ENCODE measurements at regions not wholly inside any gene's neighbourhood (a gene's known extent, or its start where the extent isn't known, plus 50 kb on each side); places are given as distances from the start of the nearest gene placed in this dataset.
A peak's percentile ranks its signal among the peaks of the same experiment; 100 is the strongest.

DNA sequence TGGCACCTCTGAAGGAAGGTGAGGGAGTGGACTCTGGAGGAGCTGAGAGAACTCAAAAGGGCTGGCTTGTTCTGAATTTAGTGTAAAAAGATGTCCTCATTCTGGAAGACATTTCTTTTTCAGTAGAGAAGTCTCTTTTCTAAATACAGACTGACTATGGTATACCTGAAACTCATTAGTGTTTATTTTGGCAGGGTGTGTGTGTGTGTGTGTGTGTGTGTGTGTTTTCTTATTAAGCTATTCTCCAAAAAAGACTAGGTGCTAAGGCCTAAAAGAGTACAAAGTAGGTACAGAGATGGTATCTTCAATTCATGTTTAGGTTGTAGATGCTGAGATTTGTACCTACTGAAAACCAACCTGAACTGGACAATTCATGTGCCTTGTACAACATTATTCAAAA is 196.4 kb downstream of the SPRY2 start:
- Histone ChIP-seq H3K27me3 (no peaks in the 10 kb centered on the region), H3K4me1 (peaks cover 0 to 13% (median 10%) of the 10 kb centered on the region in 4 donors), H3K36me3 (no peaks in the 10 kb centered on the region), H3K27ac (no peak overlapping the region), H3K4me3 (no peak overlapping the region), H3K9me3 (no peaks in the 10 kb centered on the region)
- no peak for DNase-seq
- intact Hi-C loops (cut with DNase I; ENCODE audit: low total_unique reads) = loop anchor here (5.0 kb wide), 1 partner anchor 293 kb away; no protein-coding TSS in a partner anchor
- TF ChIP-seq, protein P1, sequence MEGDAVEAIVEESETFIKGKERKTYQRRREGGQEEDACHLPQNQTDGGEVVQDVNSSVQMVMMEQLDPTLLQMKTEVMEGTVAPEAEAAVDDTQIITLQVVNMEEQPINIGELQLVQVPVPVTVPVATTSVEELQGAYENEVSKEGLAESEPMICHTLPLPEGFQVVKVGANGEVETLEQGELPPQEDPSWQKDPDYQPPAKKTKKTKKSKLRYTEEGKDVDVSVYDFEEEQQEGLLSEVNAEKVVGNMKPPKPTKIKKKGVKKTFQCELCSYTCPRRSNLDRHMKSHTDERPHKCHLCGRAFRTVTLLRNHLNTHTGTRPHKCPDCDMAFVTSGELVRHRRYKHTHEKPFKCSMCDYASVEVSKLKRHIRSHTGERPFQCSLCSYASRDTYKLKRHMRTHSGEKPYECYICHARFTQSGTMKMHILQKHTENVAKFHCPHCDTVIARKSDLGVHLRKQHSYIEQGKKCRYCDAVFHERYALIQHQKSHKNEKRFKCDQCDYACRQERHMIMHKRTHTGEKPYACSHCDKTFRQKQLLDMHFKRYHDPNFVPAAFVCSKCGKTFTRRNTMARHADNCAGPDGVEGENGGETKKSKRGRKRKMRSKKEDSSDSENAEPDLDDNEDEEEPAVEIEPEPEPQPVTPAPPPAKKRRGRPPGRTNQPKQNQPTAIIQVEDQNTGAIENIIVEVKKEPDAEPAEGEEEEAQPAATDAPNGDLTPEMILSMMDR (IDR thresholded peaks at IDR 0.05) = no peak
- no peak for TF ChIP-seq POLR2A (IDR thresholded peaks at IDR 0.05)
- in situ Hi-C loops (cut with MboI; ENCODE audit: low pct_ligation_motif_present in 1 of 4, low pct_unique_long_range_greater_than_20kb in 1 of 4, low sequenced_read_pairs in 3 of 4) = no loop called here

DNA sequence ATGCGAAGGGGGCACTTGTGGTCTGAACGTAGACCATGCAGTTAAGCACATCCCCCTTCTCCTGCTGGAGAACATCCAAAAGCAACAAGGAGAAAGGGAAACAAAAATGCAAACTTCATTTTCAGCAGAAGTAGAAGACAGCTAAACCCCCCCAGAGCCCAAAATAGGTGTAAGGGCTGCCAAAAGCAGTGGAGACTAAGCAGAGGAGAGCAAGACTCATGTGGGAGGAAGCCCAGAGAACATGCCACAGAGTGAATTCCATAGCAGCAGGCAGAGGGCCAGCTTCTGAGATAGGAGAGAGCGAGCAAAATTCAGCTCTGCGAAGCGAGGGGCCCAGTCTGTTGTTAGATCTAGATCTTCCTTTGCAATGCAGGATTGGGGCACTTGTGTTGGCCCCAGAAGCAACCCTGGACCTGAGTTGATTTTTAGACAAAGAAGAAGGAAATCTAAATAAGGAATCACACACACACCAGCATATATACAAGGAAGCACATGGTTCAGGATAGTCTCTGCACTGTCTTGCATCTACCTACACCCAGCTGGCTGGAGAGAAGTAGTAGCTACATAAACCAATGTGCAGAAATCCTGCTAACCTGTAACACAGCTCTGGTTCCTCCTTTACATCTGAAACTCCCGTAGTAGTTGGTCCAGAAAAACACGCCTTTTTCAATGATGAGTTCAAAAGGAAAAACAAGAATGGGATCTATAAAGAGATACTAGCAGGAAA is 199.6 kb downstream of the SPRY2 start:
- Histone ChIP-seq H3K9me3 (no peaks in the 10 kb centered on the region), H3K4me1 (peaks cover 0 to 13% (median 10%) of the 10 kb centered on the region in 4 donors), H3K36me3 (no peaks in the 10 kb centered on the region), H3K27me3 (no peaks in the 10 kb centered on the region), H3K27ac (peak overlapping the region in 1 of 4 donors; percentile 35), H3K4me3 (no peak overlapping the region)
- DNase-seq = no peak
- WGBS, 2 donors (ENCODE audit: low coverage in 1 of 2) = 67 to 72% methylated on average over 2 to 7 of the region's 7 CpGs
- peak in 2 of 3 donors; percentile 39 to 58 for TF ChIP-seq POLR2AphosphoS5 (IDR thresholded peaks at IDR 0.05)
- no peak for TF ChIP-seq POLR2A (IDR thresholded peaks at IDR 0.05)
- no peak for TF ChIP-seq EP300 (IDR thresholded peaks at IDR 0.05; ENCODE audit: low read depth)
- TF ChIP-seq, protein P1 (IDR thresholded peaks at IDR 0.05) = no peak
- intact Hi-C loops (cut with DNase I; ENCODE audit: low total_unique reads) (loop anchor here (5.0 kb wide), 1 partner anchor 296 kb away; no protein-coding TSS in a partner anchor), in situ Hi-C loops (cut with MboI; ENCODE audit: low pct_ligation_motif_present in 1 of 4, low pct_unique_long_range_greater_than_20kb in 1 of 4, low sequenced_read_pairs in 3 of 4) (no loop called here)

DNA sequence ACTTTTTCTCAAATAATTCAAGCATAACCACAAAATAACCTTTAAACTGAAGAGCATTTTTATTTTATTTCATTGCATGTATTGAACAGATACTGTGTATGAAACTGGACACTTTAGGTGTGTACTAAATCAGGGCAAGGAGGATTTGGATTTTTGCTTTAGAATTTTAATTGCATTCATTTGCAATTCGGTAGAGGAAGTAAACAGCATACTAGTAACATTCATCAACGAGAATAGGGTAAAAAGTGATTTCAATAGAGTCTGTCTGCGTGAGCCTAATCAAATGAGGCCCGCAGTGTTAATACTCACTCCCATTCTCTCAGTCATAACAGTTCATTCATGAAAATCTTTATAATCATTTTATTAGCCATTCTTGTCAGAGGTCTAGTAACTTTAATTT is 200.2 kb downstream of the SPRY2 start:
- Histone ChIP-seq H3K9me3 (no peaks in the 10 kb centered on the region), H3K27me3 (no peaks in the 10 kb centered on the region), H3K4me1 (peaks cover 0 to 13% (median 10%) of the 10 kb centered on the region in 4 donors), H3K4me3 (no peak overlapping the region), H3K27ac (no peak overlapping the region), H3K36me3 (no peaks in the 10 kb centered on the region)
- in situ Hi-C loops (cut with MboI; ENCODE audit: low pct_ligation_motif_present in 1 of 4, low pct_unique_long_range_greater_than_20kb in 1 of 4, low sequenced_read_pairs in 3 of 4) = no loop called here
- 60 to 72% methylated on average over 4 of the region's 4 CpGs for WGBS, 2 donors (ENCODE audit: low coverage in 1 of 2)
- intact Hi-C loops (cut with DNase I; ENCODE audit: low total_unique reads) = loop anchor here (5.0 kb wide), 1 partner anchor 297 kb away; no protein-coding TSS in a partner anchor
- no peak for DNase-seq
- TF ChIP-seq, protein P1 (IDR thresholded peaks at IDR 0.05) = no peak
- no peak for TF ChIP-seq EP300 (IDR thresholded peaks at IDR 0.05; ENCODE audit: low read depth)
- no peak for TF ChIP-seq POLR2A (IDR thresholded peaks at IDR 0.05)
- no peak for TF ChIP-seq POLR2AphosphoS5 (IDR thresholded peaks at IDR 0.05)

DNA sequence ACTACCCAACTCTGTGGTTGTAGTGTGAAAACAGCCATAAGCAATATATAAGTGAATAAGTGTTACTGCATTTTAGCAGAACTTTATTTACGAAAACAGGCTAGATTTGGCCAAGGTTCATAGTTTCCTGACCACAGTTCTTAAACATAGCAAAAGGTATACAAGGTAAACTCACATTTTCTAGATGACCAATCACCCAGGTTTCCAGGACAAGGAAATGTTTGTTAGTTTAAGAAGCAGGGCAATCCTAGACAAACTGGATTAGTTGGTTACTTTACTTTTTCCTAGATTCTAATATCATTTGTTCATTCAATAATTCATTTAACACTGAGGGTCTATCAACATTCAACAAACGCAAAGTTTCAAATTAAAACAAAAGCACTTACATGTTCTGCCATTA is 201.7 kb downstream of the SPRY2 start:
- in situ Hi-C loops (cut with MboI; ENCODE audit: low pct_ligation_motif_present in 1 of 4, low pct_unique_long_range_greater_than_20kb in 1 of 4, low sequenced_read_pairs in 3 of 4) (no loop called here), intact Hi-C loops (cut with DNase I; ENCODE audit: low total_unique reads) (no loop called here)
- H3K27me3 ChIP-seq = no peaks in the 10 kb centered on the region
- peaks cover 0 to 15% (median 10%) of the 10 kb centered on the region in 4 donors for H3K4me1 ChIP-seq
- H3K9me3 ChIP-seq = no peaks in the 10 kb centered on the region
- TF ChIP-seq EP300 (IDR thresholded peaks at IDR 0.05; ENCODE audit: low read depth) = no peak
- TF ChIP-seq POLR2AphosphoS5 (IDR thresholded peaks at IDR 0.05) = no peak
- no peak for TF ChIP-seq POLR2A (IDR thresholded peaks at IDR 0.05)
- TF ChIP-seq, protein P1 (IDR thresholded peaks at IDR 0.05) = no peak
- no peak for DNase-seq
- 88 to 94% methylated on average over 2 of the region's 2 CpGs for WGBS, 2 donors (ENCODE audit: low coverage in 1 of 2)
- no peaks in the 10 kb centered on the region for H3K36me3 ChIP-seq
- H3K4me3 ChIP-seq = no peak overlapping the region
- H3K27ac ChIP-seq = no peak overlapping the region

Measured in transverse colon (tissue), 4 donors.